RCC 7860 (cell line): ENCODE measurements at regions not wholly inside any gene's neighbourhood (a gene's known extent, or its start where the extent isn't known, plus 50 kb on each side); places are given as distances from the start of the nearest gene placed in this dataset.
A peak's percentile ranks its signal among the peaks of the same experiment; 100 is the strongest.
"Not testable (repeated sequence)": the region's sequence is repeated elsewhere in the genome, so short reads cannot be mapped to it uniquely, and the experiment has no call there.

Experiments used
- DNase-seq: peaks from one replicate; pipeline ENCODE4 v3.0.0-alpha.2; 2015; ENCODE audit warnings: low spot score
- FAIRE-seq: peaks from 2 replicates; lab custom pipeline; 2012; peaks lifted over from hg19 to GRCh38; lab: Jason Lieb, UNC

DNA sequence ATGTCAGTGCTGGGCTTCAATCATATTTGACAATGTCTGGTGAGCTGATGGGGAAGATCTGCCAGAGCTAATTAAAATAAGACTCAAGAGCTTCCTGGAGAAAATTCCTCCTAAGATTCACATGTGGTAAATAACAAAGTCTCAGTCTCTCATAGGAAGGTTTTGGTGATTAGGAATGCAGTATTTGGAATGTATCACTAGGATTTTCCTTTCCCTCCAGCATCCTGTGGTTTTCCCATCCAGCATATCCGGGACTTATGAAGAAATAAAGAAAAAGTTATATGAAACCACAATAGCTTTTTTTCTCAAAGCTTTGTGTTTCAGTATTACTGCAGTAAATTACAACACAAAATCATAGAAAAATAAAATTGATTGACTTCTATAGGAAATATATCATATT is 1597.1 kb downstream of the ADGRL3 start:
- DNase-seq: no peak
- no peak for FAIRE-seq

DNA sequence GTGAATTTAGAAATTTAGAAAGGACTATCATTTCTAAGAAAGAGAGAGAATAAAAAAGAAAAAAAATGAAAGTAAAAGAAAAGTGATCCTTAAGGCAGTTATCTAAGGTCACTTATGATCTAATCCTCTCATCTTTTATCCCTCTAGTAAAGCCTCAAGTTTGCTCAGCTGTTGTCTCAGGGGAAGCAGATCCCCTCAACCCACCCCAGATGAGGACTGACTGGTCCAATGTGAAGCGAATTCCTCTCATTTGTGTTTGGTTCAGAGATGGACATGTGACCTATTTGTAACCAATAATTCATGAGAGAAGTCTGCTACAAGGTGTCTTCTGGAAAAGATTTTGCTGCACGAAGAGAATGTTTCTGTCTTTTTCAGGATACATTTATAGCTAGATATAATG is 1591.3 kb downstream of the ADGRL3 start:
- DNase-seq (no peak), FAIRE-seq (no peak)

DNA sequence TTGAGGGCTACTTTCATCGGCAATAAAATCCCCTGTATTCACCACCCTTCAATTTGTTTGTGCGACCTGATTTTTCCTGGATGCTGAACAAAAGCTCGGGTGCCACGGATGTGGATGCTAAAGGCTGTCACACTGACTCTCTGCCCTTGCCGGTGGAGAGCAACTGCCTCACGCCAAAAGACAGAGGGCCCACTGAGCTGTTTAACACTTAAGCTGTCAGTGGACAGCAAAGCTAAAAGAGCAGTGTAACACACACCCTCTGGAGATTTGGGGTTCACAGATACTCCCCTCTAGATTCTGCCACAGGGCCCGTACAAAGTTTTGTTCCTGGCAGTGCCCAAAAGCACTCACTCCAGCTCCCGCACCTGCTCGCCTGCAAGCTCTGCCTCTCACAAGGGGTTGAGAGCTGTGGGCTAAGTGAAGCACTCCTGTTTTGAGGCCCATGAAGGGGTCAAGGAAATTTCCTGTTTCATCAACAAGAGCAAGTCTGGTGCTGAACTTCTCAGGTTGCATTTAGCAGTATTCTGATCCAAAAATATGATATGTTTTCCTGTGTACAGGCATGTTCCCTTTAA is 1571.9 kb downstream of the ADGRL3 start:
- no peak for FAIRE-seq
- DNase-seq: no peak

DNA sequence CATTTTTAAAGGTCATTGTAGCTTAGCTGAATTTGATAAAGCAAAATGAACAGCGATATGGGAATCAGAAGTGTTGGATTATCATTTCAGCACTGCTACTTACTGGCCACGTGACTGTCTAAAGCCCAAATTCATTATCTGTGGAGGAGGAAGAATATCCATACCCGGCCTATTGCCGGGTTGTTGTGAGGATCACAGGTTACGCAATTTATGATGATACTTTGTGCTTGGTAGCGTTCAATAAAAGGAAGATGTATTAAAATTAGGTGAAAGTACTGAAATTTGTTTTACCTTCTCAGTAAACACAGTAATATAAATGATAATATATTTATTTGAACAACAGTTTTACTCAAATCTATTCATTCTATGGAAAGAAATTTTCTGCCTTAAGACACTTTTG is 1540.2 kb downstream of the ADGRL3 start:
- FAIRE-seq: no peak

DNA sequence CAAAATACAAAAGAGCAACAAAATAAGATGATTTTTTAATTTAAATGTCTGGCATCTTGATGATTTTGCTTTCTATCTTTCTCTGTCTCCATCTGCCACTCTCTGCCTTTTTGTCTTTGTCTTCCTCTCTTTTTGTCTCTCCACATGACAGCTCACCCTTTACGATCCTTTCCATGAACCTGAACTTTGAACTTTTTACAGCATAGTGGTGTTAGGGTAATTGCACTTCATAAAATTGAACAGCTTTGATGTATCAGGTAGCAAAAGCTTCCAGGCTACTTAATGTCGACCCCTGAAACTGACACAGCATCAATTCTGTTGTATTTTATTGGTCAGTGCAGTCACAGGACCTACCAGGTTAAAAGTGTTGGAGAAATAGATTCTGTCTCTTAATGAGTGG is 1517.0 kb downstream of the ADGRL3 start:
- FAIRE-seq (no peak), DNase-seq (no peak)

More for the DNA sequence above, 1540.2 kb downstream of the ADGRL3 start:
- DNase-seq: no peak

DNA sequence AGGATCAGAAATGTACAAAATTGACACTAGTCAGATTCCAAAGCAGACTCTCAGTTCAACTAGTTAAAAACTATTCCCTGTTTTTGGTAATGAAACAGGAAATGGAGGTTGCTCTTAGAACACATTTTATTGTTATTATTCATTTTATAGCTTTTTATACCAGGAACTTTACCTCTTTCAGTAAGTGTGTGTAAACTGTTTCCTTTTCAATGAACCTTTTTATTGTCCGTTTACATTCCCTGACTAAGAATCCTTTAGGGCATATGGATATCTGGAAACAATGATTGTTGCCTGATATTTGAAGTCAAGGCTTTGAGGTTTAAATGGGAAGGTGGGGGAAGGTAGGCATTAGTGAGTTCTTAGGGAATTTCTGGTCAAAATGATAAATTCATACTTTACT is 1511.4 kb downstream of the ADGRL3 start:
- no peak for DNase-seq
- no peak for FAIRE-seq

DNA sequence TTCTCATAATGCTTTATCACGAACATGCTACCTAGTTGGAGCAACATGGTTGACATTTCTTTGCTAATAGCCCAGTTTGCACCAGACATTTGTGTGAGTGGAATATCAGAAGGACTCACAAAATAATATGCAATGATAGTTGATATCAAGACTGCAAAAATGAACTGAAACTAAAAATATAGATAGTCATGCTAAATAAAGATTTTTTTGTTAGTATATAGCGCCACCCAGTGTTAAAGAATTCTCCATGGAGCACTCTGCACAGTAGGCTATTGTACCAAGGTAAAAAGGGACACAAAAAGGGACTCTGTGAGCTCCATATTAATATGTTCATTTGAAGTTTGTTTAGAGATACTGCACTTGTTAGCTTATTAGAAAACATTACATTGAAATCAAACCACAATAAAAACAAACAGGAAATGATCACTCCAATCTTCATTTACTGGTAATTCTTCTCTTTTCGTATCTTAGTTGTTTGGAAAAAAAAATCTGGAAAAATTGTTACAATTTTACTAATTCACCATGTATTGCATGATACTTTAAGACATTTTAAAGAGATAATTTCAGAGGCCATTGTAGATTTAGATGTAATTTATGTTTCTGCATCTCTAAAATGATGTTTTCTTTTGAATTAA is 1509.6 kb downstream of the ADGRL3 start:
- peak; percentile 7 for DNase-seq
- no peak for FAIRE-seq

DNA sequence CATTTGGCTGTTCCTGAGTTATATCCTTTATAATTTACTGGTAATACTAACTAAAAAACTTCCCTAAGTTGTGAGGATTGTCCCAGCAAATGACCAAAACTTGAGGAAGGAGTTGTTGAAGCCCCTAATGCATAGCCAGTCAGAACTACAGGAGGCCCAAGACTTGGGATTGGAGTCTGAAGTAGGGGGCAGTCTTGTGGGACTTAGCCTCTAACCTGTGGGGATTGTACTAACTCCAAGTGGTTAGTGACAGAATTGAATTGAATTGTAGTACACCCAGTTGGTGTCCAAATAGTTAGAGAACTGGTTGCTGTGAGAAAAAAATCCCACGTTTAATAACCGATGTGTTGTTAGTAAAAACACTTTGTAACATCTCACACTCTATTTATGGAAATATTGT is 1506.3 kb downstream of the ADGRL3 start:
- FAIRE-seq (no peak), DNase-seq (no peak)

DNA sequence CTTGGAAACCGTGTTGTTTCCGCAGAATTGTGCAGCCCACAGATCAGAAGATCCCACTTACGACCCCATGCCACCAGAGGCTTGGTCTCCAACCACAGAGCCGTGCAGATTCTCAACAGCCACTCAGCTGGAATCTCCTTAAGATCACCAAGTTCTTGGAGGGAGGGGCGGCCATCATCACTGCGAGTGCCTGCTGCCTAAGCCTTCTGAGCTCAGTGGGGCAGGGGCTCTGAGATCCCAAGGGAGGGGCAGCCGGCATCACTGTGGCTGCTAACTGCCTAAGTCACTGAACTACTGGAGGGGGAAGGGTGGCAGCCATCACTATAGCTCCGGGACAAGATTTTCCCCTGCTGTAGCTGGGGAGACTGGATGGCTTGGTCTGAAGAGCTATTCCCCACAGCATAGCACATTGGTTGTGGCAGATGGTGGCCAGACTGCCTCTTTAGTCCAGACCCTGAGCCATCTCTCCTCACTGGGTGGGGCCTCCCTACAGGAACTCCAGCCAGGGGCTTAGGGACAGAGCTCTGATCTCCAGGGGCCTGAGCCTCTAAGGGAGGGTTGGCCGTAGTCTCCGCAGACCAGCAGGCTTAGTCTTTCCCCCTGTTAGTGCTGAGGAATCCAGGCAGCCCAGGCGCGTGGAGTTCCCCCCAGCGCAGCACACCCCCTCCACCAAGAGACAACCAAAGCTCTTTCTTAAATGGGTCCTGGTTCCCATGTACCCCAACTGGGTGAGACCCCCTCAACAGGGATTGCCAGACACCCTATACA is 1483.9 kb downstream of the ADGRL3 start:
- no peak for FAIRE-seq

DNA sequence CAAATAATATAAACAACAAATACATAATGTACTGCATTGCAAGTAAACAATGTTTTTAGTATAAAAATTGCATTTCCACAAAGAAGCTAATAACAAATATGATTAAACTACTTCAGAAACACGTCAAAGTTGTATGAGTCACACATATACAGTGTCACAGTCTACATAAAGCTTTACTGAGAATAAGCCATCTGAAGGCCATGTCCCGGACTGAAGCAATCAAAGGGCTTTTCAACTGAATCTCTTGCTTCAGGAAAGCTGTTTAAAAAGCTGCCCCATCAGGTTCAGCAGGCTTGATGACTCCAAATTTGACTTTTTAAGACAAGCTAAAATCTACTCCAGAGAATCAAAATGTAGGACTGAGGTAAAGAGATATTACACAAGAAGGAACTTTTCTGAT is 1476.8 kb downstream of the ADGRL3 start:
- no peak for FAIRE-seq
- no peak for DNase-seq

More for the DNA sequence above, 1483.9 kb downstream of the ADGRL3 start:
- DNase-seq: no peak

DNA sequence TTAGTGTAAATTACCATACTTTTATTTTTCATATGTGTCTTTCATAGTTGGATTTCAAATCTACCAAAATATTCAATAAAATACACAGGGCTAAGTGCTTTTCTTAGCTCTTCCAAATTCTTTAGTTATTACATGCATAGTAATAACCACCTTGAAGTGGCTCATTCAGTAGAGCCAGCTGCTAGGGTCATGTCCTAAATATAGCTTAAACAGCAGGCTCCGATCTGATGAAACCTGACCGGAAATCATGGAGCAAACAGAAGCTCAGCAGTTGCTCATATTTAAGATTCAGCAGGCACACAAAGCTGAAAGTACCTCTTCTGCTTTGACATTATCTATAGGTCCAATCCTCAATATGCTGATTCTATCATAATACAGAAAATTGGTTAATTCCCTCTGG is 1470.4 kb downstream of the ADGRL3 start:
- FAIRE-seq: no peak
- no peak for DNase-seq

DNA sequence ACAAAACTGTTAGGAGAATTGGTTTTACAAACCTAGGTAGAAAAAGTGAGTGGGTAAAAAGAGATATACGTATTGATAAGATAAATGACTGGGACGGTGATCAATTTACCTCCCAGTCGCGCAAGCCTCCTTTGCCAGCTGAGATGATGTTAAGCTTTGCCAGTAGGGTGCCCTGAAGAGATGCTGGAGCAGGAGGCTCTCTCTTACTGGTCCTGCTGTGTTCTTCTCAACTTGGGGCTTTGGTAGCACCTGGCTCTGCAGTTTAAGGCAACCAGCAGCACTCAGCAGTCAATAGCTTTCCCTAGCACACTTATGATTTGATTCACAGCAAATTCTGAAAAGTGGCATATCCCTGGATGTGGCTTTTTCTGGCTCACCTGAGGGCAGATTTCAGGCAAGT is 1461.7 kb downstream of the ADGRL3 start:
- DNase-seq (no peak), FAIRE-seq (no peak)

DNA sequence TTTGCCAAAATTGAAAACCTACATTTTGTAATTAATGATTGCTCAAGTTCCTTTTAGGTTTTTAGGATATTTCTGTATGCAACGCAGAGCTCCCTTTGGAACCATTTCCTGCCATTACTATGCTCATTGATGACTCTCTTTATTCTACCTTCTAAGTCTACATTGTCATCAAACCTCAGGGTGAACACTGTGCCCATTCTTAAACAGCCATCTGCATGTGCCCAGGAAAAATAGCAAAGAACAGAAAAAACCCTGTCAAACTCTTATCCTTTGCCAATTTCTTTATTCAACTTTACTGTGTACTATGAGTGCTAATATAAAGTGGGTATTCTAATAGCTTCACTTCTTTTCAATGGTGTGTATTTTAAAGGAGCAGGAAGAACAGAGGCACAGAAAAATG is 1455.9 kb downstream of the ADGRL3 start:
- no peak for FAIRE-seq
- no peak for DNase-seq

DNA sequence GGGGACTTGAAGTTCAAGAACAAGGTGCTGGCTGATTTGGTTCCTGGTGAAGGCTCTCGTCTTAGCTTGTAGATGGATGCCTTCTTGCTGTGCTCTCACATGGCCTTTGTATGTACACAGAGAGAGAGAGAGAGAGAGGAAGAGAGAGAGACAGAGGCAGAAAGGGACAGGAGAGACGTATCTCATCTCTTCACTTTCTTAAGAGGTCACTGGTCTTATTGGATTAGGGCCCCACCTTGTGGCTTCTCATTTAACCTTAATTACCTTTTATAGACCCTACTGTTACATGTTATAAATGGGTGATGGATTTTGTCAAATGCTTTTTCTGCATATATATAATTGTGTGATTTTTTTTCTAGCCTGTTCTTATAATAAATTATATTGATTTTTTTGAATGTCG is 1444.2 kb downstream of the ADGRL3 start:
- FAIRE-seq: no peak
- DNase-seq: peak; percentile 9

DNA sequence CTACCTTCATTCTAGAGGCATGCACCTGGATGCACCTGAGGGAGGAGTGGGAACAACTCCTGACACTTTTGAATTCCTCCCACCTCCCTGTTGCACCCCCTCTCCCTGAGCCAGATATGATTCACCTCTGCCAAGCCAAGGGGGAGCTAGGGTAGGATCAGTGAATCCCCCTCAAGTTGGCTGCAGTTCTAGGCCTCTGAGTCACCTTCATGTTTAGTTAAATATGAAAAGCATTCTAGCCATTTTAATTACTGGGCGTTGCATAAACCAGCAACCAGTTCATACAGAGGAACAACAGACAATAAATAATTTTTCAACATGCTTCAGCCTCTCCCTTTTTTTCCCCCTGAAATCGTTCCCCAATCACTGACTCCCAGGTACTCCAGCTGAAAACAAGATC is 1440.2 kb downstream of the ADGRL3 start:
- FAIRE-seq: no peak
- DNase-seq: no peak

DNA sequence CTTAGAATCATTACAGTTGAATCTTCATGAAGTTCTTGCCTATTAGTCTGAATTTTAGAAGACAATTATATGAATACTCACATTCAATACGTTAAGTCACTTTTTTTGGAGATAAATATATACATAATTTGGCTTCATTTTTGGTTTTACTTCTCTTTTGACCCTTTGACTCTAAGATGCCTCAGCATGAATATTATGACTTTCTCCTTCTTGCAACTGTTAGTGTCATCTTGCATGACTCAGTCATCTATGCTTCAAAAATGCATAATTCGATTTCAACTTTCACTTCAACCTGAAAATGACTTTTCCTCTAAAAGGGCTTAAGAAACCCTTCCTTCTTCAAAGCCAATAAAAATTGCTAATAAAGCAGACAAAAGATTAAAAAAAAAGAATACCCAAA is 1427.5 kb downstream of the ADGRL3 start:
- no peak for FAIRE-seq

DNA sequence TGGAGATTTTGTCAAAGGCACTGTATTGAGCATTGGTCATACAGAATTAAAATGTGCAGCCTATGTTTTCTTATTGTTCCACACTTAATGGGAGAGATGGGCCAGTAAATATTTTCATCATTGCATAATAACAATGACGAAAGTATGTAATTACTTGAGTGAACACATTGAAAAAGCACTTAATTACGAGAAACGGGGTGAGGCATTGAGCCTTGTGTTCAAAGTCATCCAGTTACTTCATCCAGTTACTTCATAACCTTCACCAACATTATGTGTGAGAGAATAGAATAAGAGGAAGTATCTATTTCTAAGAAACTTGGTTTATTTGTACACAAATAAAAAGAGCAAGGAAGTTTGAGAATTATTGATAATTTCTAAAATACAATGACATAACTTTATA is 1427.0 kb downstream of the ADGRL3 start:
- DNase-seq (no peak), FAIRE-seq (no peak)

More for the DNA sequence above, 1427.5 kb downstream of the ADGRL3 start:
- DNase-seq: no peak

DNA sequence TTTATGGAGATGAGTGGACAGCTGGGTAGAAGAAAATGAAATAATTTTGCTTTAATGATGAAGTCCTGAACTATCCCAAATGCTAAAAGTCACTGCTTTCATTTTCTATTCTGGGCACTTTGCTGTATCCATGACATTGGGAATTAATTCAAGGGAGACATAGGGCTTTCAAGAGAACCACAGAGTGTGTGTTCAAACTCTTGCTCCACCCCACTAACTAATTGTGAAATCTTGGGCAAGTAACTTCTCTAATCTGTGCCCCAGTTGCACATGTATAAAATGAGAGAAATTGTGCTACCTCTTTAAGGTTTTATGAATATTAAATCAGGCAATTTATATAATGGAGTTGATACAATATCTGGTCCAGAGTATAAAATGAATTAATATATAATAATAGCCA is 1422.0 kb downstream of the ADGRL3 start:
- no peak for FAIRE-seq

DNA sequence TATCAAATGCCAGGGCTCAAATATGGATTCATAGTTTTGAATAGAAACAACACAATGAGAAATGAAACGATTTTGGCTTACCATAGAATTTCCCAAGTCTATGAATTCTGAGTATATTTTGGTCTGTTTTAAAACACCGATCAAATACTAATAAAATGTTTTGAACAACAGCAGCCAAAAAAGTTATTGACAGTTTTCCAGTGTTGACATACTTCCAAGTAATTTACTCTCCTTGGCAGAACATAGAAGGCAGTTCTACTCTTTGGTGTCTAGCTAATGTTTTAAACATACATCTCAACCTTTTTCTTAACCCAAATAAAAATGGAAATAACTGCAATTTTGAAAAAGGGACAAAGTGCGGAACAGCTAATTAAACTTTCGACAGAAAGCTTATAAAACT is 1419.8 kb downstream of the ADGRL3 start:
- FAIRE-seq (no peak), DNase-seq (no peak)

More for the DNA sequence above, 1422.0 kb downstream of the ADGRL3 start:
- DNase-seq: no peak

DNA sequence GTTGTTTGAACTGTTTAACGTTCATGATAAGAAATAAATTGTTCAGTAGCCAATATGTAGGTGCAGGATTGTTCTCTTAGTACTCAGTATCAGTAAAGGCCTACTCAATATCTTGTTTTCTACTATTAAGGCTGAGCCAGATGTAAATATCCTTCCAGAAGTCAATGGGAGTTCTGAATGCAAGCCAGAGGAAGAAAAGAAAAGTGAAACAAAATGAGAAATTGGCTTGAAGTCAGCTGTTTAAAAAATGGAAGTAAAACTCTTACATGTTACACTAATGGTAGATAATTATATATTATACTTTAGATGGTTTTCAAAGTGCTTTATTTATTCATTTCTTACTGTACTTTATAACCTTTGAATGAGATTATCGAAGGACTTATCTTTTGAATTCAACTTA is 1417.9 kb downstream of the ADGRL3 start:
- DNase-seq (no peak), FAIRE-seq (no peak)

DNA sequence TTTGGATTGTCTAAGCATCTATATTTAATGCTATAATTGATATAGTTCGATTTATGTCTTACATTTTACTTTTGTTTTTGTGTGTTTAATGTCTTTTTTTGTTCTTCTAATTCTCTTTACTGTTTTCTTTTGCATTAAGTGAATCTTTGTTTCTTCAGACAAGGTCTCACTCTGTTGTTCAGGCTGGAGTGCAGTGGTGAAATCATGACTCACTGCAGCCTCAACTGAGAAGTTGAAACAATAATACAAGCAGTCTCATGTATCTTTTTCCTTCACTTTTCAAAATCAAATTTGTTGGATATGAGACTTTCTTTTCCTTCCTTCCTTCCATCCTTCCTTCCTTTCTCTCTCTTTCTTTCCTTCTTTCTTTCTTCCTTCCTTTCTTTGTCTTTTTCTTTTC is 1401.6 kb downstream of the ADGRL3 start:
- FAIRE-seq (no peak), DNase-seq (no peak)

DNA sequence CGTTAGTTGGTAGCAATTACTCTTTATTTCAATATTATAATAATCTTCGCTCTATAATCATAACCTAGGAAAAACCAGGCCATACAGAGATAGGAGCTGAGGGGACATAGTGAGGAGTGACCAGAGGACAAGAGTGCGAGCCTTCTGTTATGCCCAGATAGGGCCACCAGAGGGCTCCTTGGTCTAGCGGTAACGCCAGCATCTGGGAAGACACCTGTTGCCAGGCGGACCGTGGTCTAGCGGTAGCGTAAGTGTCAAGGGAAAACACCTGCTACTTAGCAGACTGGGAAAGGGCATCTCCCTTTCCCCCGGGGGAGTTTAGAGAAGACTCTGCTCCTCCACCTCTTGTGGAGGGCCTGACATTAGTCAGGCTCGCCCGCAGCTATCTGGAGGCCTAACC is 1395.1 kb downstream of the ADGRL3 start:
- DNase-seq, FAIRE-seq: not testable (repeated sequence)
